Astrocyte (in vitro differentiated cells and primary cell): ENCODE measurements at regions not wholly inside any gene's neighbourhood (a gene's known extent, or its start where the extent isn't known, plus 50 kb on each side); places are given as distances from the start of the nearest gene placed in this dataset.

Experiments
- DNase-seq: peaks from one replicate; pipeline ENCODE4 v3.0.0-alpha.2; 2010; ENCODE audit warnings: low read depth
- FAIRE-seq: peaks from 2 replicates; lab custom pipeline; 2011; peaks lifted over from hg19 to GRCh38; lab: Jason Lieb, UNC
- H2AFZ ChIP-seq: 2 replicates; pipeline ENCODE4 v1.6.0; 2012; ENCODE audit warnings: low read depth, low read length, inconsistent platforms
- H3K27ac ChIP-seq: 2 replicates; pipeline ENCODE4 v1.5.1; 2011; ENCODE audit warnings: low read depth, low read length, inconsistent platforms
- H3K27me3 ChIP-seq: 2 replicates; pipeline ENCODE4 v1.6.0; 2011; ENCODE audit warnings: low read length, inconsistent platforms; ENCODE audit not compliant: insufficient read depth
- H3K36me3 ChIP-seq: 2 replicates; pipeline ENCODE4 v1.5.1; 2011; ENCODE audit warnings: low read length, inconsistent platforms; ENCODE audit not compliant: insufficient read depth
- H3K4me1 ChIP-seq: 2 replicates; pipeline ENCODE4 v1.5.1; 2011; ENCODE audit warnings: low read length, inconsistent platforms; ENCODE audit not compliant: insufficient read depth
- H3K4me2 ChIP-seq: 2 replicates; pipeline ENCODE4 v1.6.0; 2012; ENCODE audit warnings: low read length, inconsistent platforms
- H3K4me3 ChIP-seq: 2 replicates; pipeline ENCODE4 v1.5.1; 2011; ENCODE audit warnings: low read depth, mild to moderate bottlenecking, low read length, inconsistent platforms; ENCODE audit not compliant: insufficient read depth
- H3K79me2 ChIP-seq: 2 replicates; pipeline ENCODE4 v1.6.0; 2012; ENCODE audit warnings: mild to moderate bottlenecking, low read length, inconsistent platforms; ENCODE audit not compliant: insufficient read depth
- H3K9ac ChIP-seq: 2 replicates; pipeline ENCODE4 v1.6.0; 2012; ENCODE audit warnings: mild to moderate bottlenecking, low read length, inconsistent platforms
- H3K9me3 ChIP-seq: 2 replicates; pipeline ENCODE4 v1.5.1; 2012; ENCODE audit warnings: low read depth, mild to moderate bottlenecking, low read length, inconsistent platforms; ENCODE audit not compliant: insufficient read depth
- H4K20me1 ChIP-seq: 2 replicates; pipeline ENCODE4 v1.6.0; 2012; ENCODE audit warnings: low read length, inconsistent platforms; ENCODE audit not compliant: insufficient read depth
- H3K27ac Mint-ChIP-seq: one replicate; pipeline ENCODE4 v1.8.0; 2021; ENCODE audit warnings: mild to moderate bottlenecking, mixed read lengths; ENCODE audit not compliant: unreplicated experiment
- H3K27me3 Mint-ChIP-seq: one replicate; pipeline ENCODE4 v1.8.0; 2021; ENCODE audit warnings: low read depth, mixed read lengths; ENCODE audit not compliant: unreplicated experiment
- H3K36me3 Mint-ChIP-seq: one replicate; pipeline ENCODE4 v1.8.0; 2021; ENCODE audit warnings: low read depth, mixed read lengths; ENCODE audit not compliant: unreplicated experiment
- H3K4me1 Mint-ChIP-seq: one replicate; pipeline ENCODE4 v1.8.0; 2021; ENCODE audit warnings: low read depth, mixed read lengths; ENCODE audit not compliant: unreplicated experiment
- H3K4me3 Mint-ChIP-seq: one replicate; pipeline ENCODE4 v1.8.0; 2021; ENCODE audit warnings: mild to moderate bottlenecking, moderate library complexity, mixed read lengths; ENCODE audit not compliant: unreplicated experiment
- H3K9me3 Mint-ChIP-seq: one replicate; pipeline ENCODE4 v1.8.0; 2021; ENCODE audit warnings: mild to moderate bottlenecking, mixed read lengths; ENCODE audit not compliant: unreplicated experiment
- EZH2 ChIP-seq: IDR thresholded peaks from 2 replicates; pipeline ENCODE4 v1.6.1; 2012; ENCODE audit warnings: mild to moderate bottlenecking, low read length, inconsistent platforms; ENCODE audit not compliant: insufficient read depth
- TF ChIP-seq, protein P1 (sequence below): IDR thresholded peaks from 2 replicates; pipeline ENCODE4 v1.5.1; 2011; ENCODE audit warnings: low read depth, mild to moderate bottlenecking, inconsistent platforms, low read length, moderate library complexity; ENCODE audit not compliant: insufficient read depth

DNA sequence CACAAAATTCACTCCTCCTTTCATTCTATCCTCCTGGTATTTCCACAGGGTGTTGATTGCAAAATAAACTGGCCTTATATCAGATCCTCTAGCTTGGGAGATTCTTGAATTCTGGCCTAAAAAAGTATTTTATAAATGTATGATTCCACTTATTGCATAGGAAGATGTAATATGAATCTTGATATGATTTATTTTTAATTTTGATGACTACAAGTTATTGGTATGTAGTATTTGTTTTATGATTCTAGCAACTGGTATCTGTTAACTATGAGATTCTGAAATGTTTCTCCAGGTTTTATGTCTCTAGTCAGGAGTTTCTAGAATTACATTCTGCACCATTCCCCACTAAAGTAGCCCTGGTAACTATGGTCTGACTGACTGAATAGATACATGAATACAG is 373.9 kb upstream of the C11orf87 start:
- Histone ChIP-seq H3K27ac (no peak overlapping the region), H3K36me3 (no peaks in the 10 kb centered on the region), H3K79me2 (no peaks in the 10 kb centered on the region), H3K4me1 (no peaks in the 10 kb centered on the region), H3K9me3 (no peaks in the 10 kb centered on the region), H3K27me3 (no peaks in the 10 kb centered on the region), H4K20me1 (no peaks in the 10 kb centered on the region), H3K9ac (no peak overlapping the region), H3K4me3 (no peak overlapping the region), H3K4me2 (no peak overlapping the region), H2AFZ (no peak overlapping the region)
- no peak for DNase-seq
- Mint-ChIP-seq H3K9me3 (no peaks in the 10 kb centered on the region), H3K27me3 (peaks cover 5% of the 10 kb centered on the region), H3K4me3 (no peak overlapping the region), H3K36me3 (no peaks in the 10 kb centered on the region), H3K27ac (no peak overlapping the region), H3K4me1 (no peaks in the 10 kb centered on the region)
- no peak for TF ChIP-seq EZH2
- TF ChIP-seq, protein P1, sequence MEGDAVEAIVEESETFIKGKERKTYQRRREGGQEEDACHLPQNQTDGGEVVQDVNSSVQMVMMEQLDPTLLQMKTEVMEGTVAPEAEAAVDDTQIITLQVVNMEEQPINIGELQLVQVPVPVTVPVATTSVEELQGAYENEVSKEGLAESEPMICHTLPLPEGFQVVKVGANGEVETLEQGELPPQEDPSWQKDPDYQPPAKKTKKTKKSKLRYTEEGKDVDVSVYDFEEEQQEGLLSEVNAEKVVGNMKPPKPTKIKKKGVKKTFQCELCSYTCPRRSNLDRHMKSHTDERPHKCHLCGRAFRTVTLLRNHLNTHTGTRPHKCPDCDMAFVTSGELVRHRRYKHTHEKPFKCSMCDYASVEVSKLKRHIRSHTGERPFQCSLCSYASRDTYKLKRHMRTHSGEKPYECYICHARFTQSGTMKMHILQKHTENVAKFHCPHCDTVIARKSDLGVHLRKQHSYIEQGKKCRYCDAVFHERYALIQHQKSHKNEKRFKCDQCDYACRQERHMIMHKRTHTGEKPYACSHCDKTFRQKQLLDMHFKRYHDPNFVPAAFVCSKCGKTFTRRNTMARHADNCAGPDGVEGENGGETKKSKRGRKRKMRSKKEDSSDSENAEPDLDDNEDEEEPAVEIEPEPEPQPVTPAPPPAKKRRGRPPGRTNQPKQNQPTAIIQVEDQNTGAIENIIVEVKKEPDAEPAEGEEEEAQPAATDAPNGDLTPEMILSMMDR, result no peak
- FAIRE-seq, result no peak

DNA sequence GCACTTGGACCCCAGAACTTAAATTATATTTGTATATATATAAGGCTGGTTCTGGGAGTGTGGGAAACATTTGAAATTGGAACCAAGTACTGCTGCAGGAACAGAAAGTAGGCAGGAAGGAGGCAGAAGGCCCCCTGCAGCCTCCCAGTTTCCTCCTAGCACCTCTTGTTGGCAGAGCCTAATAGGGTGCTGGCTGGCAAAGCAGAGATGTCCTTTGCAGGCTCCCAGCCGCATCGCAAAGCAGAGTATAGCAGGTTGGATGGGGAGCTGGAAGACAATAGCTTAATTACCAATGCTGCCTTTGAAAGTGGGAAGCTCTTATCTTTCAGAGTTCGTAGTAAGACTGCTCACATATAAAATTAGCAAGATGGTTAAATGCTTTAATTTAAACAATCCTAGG is 370.8 kb upstream of the C11orf87 start:
- FAIRE-seq (no peak), DNase-seq (no peak)
- no peak overlapping the region for H3K4me3 ChIP-seq
- peaks cover 10% of the 10 kb centered on the region for H3K27me3 Mint-ChIP-seq
- H3K9ac ChIP-seq, result no peak overlapping the region
- H3K36me3 ChIP-seq, result no peaks in the 10 kb centered on the region
- H3K4me3 Mint-ChIP-seq, result no peak overlapping the region
- no peak overlapping the region for H3K27ac Mint-ChIP-seq
- no peak overlapping the region for H3K27ac ChIP-seq
- TF ChIP-seq, protein P1, result no peak
- no peak for TF ChIP-seq EZH2
- H3K9me3 Mint-ChIP-seq, result no peaks in the 10 kb centered on the region
- no peaks in the 10 kb centered on the region for H3K4me1 ChIP-seq
- no peaks in the 10 kb centered on the region for H3K79me2 ChIP-seq
- H4K20me1 ChIP-seq, result no peaks in the 10 kb centered on the region
- no peaks in the 10 kb centered on the region for H3K4me1 Mint-ChIP-seq
- H3K4me2 ChIP-seq, result no peak overlapping the region
- no peak overlapping the region for H2AFZ ChIP-seq
- no peaks in the 10 kb centered on the region for H3K27me3 ChIP-seq
- no peaks in the 10 kb centered on the region for H3K36me3 Mint-ChIP-seq
- no peaks in the 10 kb centered on the region for H3K9me3 ChIP-seq

DNA sequence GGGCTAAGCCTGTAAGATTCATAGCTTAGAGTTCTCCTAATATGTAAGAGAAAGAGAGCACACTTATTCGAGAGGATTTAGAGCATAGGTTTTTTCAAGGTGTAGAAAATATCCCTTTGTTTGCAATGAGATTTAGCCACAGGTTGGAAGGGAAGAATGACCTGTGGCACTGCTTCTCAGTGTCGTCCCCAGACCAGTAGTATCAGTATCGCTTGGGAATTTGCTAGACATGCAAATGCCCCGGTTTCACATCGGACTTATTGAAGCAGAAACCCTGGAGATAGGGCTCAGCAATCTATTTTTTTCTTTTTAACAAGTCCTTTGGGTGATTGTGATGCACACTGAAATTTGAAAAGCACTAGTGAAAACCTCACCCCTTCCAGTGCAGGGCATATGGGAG is 362.6 kb upstream of the C11orf87 start:
- no peaks in the 10 kb centered on the region for H3K9me3 ChIP-seq
- H3K9ac ChIP-seq, result no peak overlapping the region
- Mint-ChIP-seq H3K27ac (no peak overlapping the region), H3K9me3 (no peaks in the 10 kb centered on the region), H3K4me3 (no peak overlapping the region), H3K4me1 (peaks cover 8% of the 10 kb centered on the region), H3K27me3 (peaks cover 17% of the 10 kb centered on the region), H3K36me3 (no peaks in the 10 kb centered on the region)
- no peak overlapping the region for H3K4me3 ChIP-seq
- no peak overlapping the region for H3K4me2 ChIP-seq
- no peaks in the 10 kb centered on the region for H3K27me3 ChIP-seq
- FAIRE-seq (no peak), DNase-seq (no peak)
- TF ChIP-seq, protein P1, result no peak
- no peak overlapping the region for H3K27ac ChIP-seq
- no peaks in the 10 kb centered on the region for H3K4me1 ChIP-seq
- no peak overlapping the region for H2AFZ ChIP-seq
- no peaks in the 10 kb centered on the region for H3K79me2 ChIP-seq
- no peaks in the 10 kb centered on the region for H3K36me3 ChIP-seq
- no peaks in the 10 kb centered on the region for H4K20me1 ChIP-seq
